ENCODE measurements at regions not wholly inside any gene's neighbourhood (a gene's known extent, or its start where the extent isn't known, plus 50 kb on each side); places are given as distances from the start of the nearest gene placed in this dataset.

GRCh38 chr5:62115014-62115413 lies 191.0 kb upstream of the KIF2A start:
- no peak for DNase-seq (ENCODE audit: low read depth)
- H3K4me3 ChIP-seq (ENCODE audit: low read depth, low read length): no peak overlapping the region
- TF ChIP-seq CTCF (IDR thresholded peaks at IDR 0.05; ENCODE audit: insufficient read depth, low read depth, low read length, missing control alignments): no peak

- TF ChIP-seq CTCF (IDR thresholded peaks at IDR 0.05; ENCODE audit: insufficient read depth, low read depth, low read length, missing control alignments): no peak
- DNase-seq (ENCODE audit: low read depth): no peak
Measured at GRCh38 chr5:62124266-62124665, 181.7 kb upstream of the KIF2A start.

GRCh38 chr5:62126090-62126489 lies 179.9 kb upstream of the KIF2A start:
- no peak for TF ChIP-seq CTCF (IDR thresholded peaks at IDR 0.05; ENCODE audit: insufficient read depth, low read depth, low read length, missing control alignments)
- H3K4me3 ChIP-seq (ENCODE audit: low read depth, low read length): no peak overlapping the region
- no peak for DNase-seq (ENCODE audit: low read depth)

More at GRCh38 chr5:62124266-62124665, 181.7 kb upstream of the KIF2A start:
- no peak overlapping the region for H3K4me3 ChIP-seq (ENCODE audit: low read depth, low read length)

- no peak overlapping the region for H3K4me3 ChIP-seq (ENCODE audit: low read depth, low read length)
- no peak for TF ChIP-seq CTCF (IDR thresholded peaks at IDR 0.05; ENCODE audit: insufficient read depth, low read depth, low read length, missing control alignments)
- DNase-seq (ENCODE audit: low read depth): no peak
Measured at GRCh38 chr5:62127098-62127736, 178.8 kb upstream of the KIF2A start.

GRCh38 chr5:62130107-62130506 lies 175.9 kb upstream of the KIF2A start:
- H3K4me3 ChIP-seq (ENCODE audit: low read depth, low read length): no peak overlapping the region
- no peak for DNase-seq (ENCODE audit: low read depth)
- TF ChIP-seq CTCF (IDR thresholded peaks at IDR 0.05; ENCODE audit: insufficient read depth, low read depth, low read length, missing control alignments): no peak

GRCh38 chr5:62132276-62132675 lies 173.7 kb upstream of the KIF2A start:
- DNase-seq (ENCODE audit: low read depth): no peak
- no peak for TF ChIP-seq CTCF (IDR thresholded peaks at IDR 0.05; ENCODE audit: insufficient read depth, low read depth, low read length, missing control alignments)
- H3K4me3 ChIP-seq (ENCODE audit: low read depth, low read length): no peak overlapping the region

- DNase-seq (ENCODE audit: low read depth): no peak
- H3K4me3 ChIP-seq (ENCODE audit: low read depth, low read length): no peak overlapping the region
- TF ChIP-seq CTCF (IDR thresholded peaks at IDR 0.05; ENCODE audit: insufficient read depth, low read depth, low read length, missing control alignments): no peak
Measured at GRCh38 chr5:62133426-62133825, 172.6 kb upstream of the KIF2A start.
